OCI-LY1 (cell line): ENCODE measurements at regions not wholly inside any gene's neighbourhood (a gene's known extent, or its start where the extent isn't known, plus 50 kb on each side); places are given as distances from the start of the nearest gene placed in this dataset.
A peak's percentile ranks its signal among the peaks of the same experiment; 100 is the strongest.

Experiments used
- CTCF ChIP-seq: fragments of 200-600 bp; sonication (generic), shearing (Covaris generic); IDR thresholded peaks from 2 replicates; pipeline ENCODE4 v1.5.1; 2017; ENCODE audit warnings: mild to moderate bottlenecking, antibody characterized with exemption, low read length, moderate library complexity, mixed read lengths
- EZH2 ChIP-seq: fragments of 200-600 bp; sonication (generic), shearing (Covaris generic); IDR thresholded peaks from 2 replicates; pipeline ENCODE4 v1.8.0; 2017; ENCODE audit warnings: borderline replicate concordance, mixed run types, mild to moderate bottlenecking, antibody characterized with exemption, low read length, moderate library complexity, mixed read lengths

GRCh38 chr9:613771-614347 lies 227.6 kb upstream of the DMRT1 start:
- TF ChIP-seq CTCF (peak; percentile 95), EZH2 (no peak)
